A549 (cell line): ENCODE measurements at regions not wholly inside any gene's neighbourhood (a gene's known extent, or its start where the extent isn't known, plus 50 kb on each side); places are given as distances from the start of the nearest gene placed in this dataset.

Experiments used
- ATAC-seq, 2 experiments: fragments of 200-7000 bp in 1 of 2; fragments of >200 bp in 1 of 2; cut with Nextera tagmentation in 1 of 2; cut with Tn5 transposase in 1 of 2; 3 replicates each; pipeline versions ENCODE4 v1.8.0 to v1.9.1; 2018 to 2020; ENCODE audit warnings: mild to moderate bottlenecking in 1 of 2, moderate library complexity in 1 of 2
- CTCF ChIA-PET: fragments of 300-600 bp; sonication (Branson Sonifier 250); formaldehyde crosslinking; extraction: SDS; loops from one replicate; lab custom pipeline; 2021; ENCODE audit warnings: antibody characterized with exemption, inconsistent platforms; lab: Yijun Ruan, JAX
- POLR2A ChIA-PET: fragments of 350-600 bp; formaldehyde crosslinking; extraction: SDS; loops from one replicate; lab custom pipeline; 2021; ENCODE audit warnings: antibody characterized with exemption, inconsistent platforms; lab: Yijun Ruan, JAX
- DNase-seq, 2 experiments: peaks; one replicate each; pipeline versions ENCODE4 v3.0.0 to v3.0.0-alpha.2; 2011 to 2016; ENCODE audit warnings: low read depth in 1 of 2, low spot score in 1 of 2
- FAIRE-seq: peaks from 2 replicates; lab custom pipeline; 2011; peaks lifted over from hg19 to GRCh38; lab: Jason Lieb, UNC
- H3K27ac ChIP-seq, 2 experiments: fragments of >200 bp; sonication (Bioruptor Twin); formaldehyde crosslinking; 3 replicates each; pipeline ENCODE4 v1.5.1; 2016 to 2017
- H3K4me1 ChIP-seq: fragments of >200 bp; sonication (Bioruptor Twin); formaldehyde crosslinking; 3 replicates; pipeline ENCODE4 v1.6.1; 2016
- H3K4me2 ChIP-seq: fragments of >200 bp; sonication (Bioruptor Twin); formaldehyde crosslinking; 3 replicates; pipeline ENCODE4 v1.6.1; 2016
- H3K4me3 ChIP-seq: fragments of >200 bp; sonication (Bioruptor Twin); formaldehyde crosslinking; 3 replicates; pipeline ENCODE4 v1.5.1; 2016
- H3K9me3 ChIP-seq: fragments of >200 bp; sonication (Bioruptor Twin); formaldehyde crosslinking; 3 replicates; pipeline ENCODE4 v1.6.1; 2016
- BCL3 ChIP-seq: fragments of >200 bp; sonication (Bioruptor Twin); formaldehyde crosslinking; IDR thresholded peaks from 3 replicates; pipeline ENCODE4 v1.6.1; 2016
- CHD4 ChIP-seq: fragments of 200-600 bp; sonication (generic); IDR thresholded peaks from 2 replicates; pipeline ENCODE4 v1.6.1; 2016; ENCODE audit warnings: antibody characterized with exemption, mild to moderate bottlenecking, borderline replicate concordance
- EHF ChIP-seq: fragments of 250-450 bp; sonication (Bioruptor Pico); IDR thresholded peaks from 2 replicates; pipeline ENCODE4 v1.5.0; 2020; ENCODE audit warnings: mild to moderate bottlenecking
- EHMT2 ChIP-seq: fragments of 200-600 bp; sonication (generic); IDR thresholded peaks from 2 replicates; pipeline ENCODE4 v1.6.1; 2016; ENCODE audit warnings: antibody characterized with exemption, low read depth, mild to moderate bottlenecking, moderate library complexity
- ELK1 ChIP-seq: fragments of 150-350 bp; IDR thresholded peaks from 2 replicates; pipeline ENCODE4 v1.6.1; 2014; ENCODE audit warnings: low read depth, mild to moderate bottlenecking, low read length
- GATA3 ChIP-seq: IDR thresholded peaks from 2 replicates; pipeline ENCODE4 v1.6.1; 2012; ENCODE audit warnings: borderline replicate concordance
- HDAC2 ChIP-seq: fragments of 200-600 bp; sonication (generic); IDR thresholded peaks from 2 replicates; pipeline ENCODE4 v1.6.1; 2016
- HOXB5 ChIP-seq: fragments of 250-450 bp; sonication (Bioruptor Pico); IDR thresholded peaks from 2 replicates; pipeline ENCODE4 v1.5.0; 2020; ENCODE audit warnings: mild to moderate bottlenecking, moderate library complexity
- JUNB ChIP-seq: fragments of >200 bp; sonication (Bioruptor Twin); formaldehyde crosslinking; IDR thresholded peaks from 2 replicates; pipeline ENCODE4 v1.6.1; 2016
- KDM1A ChIP-seq: fragments of 200-600 bp; sonication (generic); IDR thresholded peaks from 2 replicates; pipeline ENCODE4 v1.6.1; 2016; ENCODE audit warnings: low read depth, mild to moderate bottlenecking
- KDM5A ChIP-seq: fragments of 200-600 bp; sonication (generic); IDR thresholded peaks from 2 replicates; pipeline ENCODE4 v1.6.1; 2016; ENCODE audit warnings: antibody characterized with exemption, mild to moderate bottlenecking
- MAX ChIP-seq: IDR thresholded peaks from 2 replicates; pipeline ENCODE4 v1.6.1; 2012
- MAZ ChIP-seq: fragments of 150-350 bp; IDR thresholded peaks from 2 replicates; pipeline ENCODE4 v1.6.1; 2014; ENCODE audit warnings: antibody characterized with exemption, low read depth, low read length, borderline replicate concordance
- MYC ChIP-seq: IDR thresholded peaks from 2 replicates; pipeline ENCODE4 v1.6.1; 2012; ENCODE audit warnings: mild to moderate bottlenecking, inconsistent platforms, low read length, improper control_type of control experiment, borderline replicate concordance
- POLR2A ChIP-seq: IDR thresholded peaks from 2 replicates; pipeline ENCODE4 v1.6.1; 2012; ENCODE audit warnings: mild to moderate bottlenecking, low read length
- POLR2AphosphoS2 ChIP-seq: conservative IDR thresholded peaks from 2 replicates; pipeline ENCODE4 v1.6.1; 2012; ENCODE audit warnings: low read length, improper control_type of control experiment, inconsistent platforms
- RFX5 ChIP-seq: fragments of 450-650 bp; IDR thresholded peaks from 2 replicates; pipeline ENCODE4 v1.7.1; 2014; ENCODE audit warnings: antibody characterized with exemption, mild to moderate bottlenecking, moderate library complexity
- SMC3 ChIP-seq: fragments of >200 bp; sonication (Bioruptor Twin); formaldehyde crosslinking; IDR thresholded peaks from 3 replicates; pipeline ENCODE4 v1.6.1; 2018; ENCODE audit warnings: inconsistent platforms
- TFCP2L1 ChIP-seq: fragments of 250-450 bp; sonication (Bioruptor Pico); IDR thresholded peaks from 2 replicates; pipeline ENCODE4 v1.5.0; 2021; ENCODE audit warnings: mild to moderate bottlenecking
- TP53 ChIP-seq: fragments of 250-450 bp; sonication (Bioruptor Pico); IDR thresholded peaks from 2 replicates; pipeline ENCODE4 v1.5.0; 2021; ENCODE audit warnings: mild to moderate bottlenecking, moderate library complexity
- ZFP36 ChIP-seq: fragments of 450-650 bp; IDR thresholded peaks from 2 replicates; pipeline ENCODE4 v1.6.1; 2014; ENCODE audit warnings: borderline replicate concordance; ENCODE audit not compliant: partially characterized antibody
- WGBS: methylation state at CpG from one replicate; pipeline ENCODE4 v1.1.6; 2017; ENCODE audit errors: missing lambda C conversion rate; 5-methylcytosine and 5-hydroxymethylcytosine counted together

GRCh38 chr3:34239875-34240274 lies 441.4 kb downstream of the PDCD6IP start:
- ChIA-PET CTCF (interaction anchor here (1.2 kb wide), 1 partner anchor 20 kb away, joined by 3 read pairs; no protein-coding TSS in a partner anchor), POLR2A (no interaction called here)
- FAIRE-seq (no peak), DNase-seq (no peak), ATAC-seq (no peak)
- TF ChIP-seq BCL3 (no peak), POLR2A (no peak), ELK1 (no peak), JUNB (no peak), ZFP36 (no peak)
- Histone ChIP-seq H3K27ac (no peak overlapping the region), H3K9me3 (no peaks in the 10 kb centered on the region), H3K4me2 (no peak overlapping the region), H3K4me3 (no peak overlapping the region), H3K4me1 (no peaks in the 10 kb centered on the region)

- Histone ChIP-seq H3K9me3 (no peaks in the 10 kb centered on the region), H3K27ac (no peak overlapping the region), H3K4me3 (no peak overlapping the region), H3K4me2 (no peak overlapping the region), H3K4me1 (no peaks in the 10 kb centered on the region)
- FAIRE-seq (no peak), ATAC-seq (no peak), DNase-seq (no peak)
- 14% methylated on average over 1 of the region's 1 CpG for WGBS
- CTCF ChIA-PET = interaction anchor here (0.6 to 3.0 kb wide), 4 partner anchors 11 to 226 kb away, joined by 4 to 9 read pairs (median 6); no protein-coding TSS in a partner anchor
- POLR2A ChIA-PET = interaction anchor here (0.6 kb wide), 1 partner anchor 250 kb away, joined by 3 read pairs; no protein-coding TSS in a partner anchor
- TF ChIP-seq KDM5A = no peak
- TF ChIP-seq EHMT2 = no peak
- no peak for TF ChIP-seq ZFP36
- TF ChIP-seq HDAC2 = no peak
- TF ChIP-seq POLR2A = no peak
- no peak for TF ChIP-seq MAX
- TF ChIP-seq HOXB5 (CRISPR knock-in tag) = no peak
- no peak for TF ChIP-seq ELK1
- no peak for TF ChIP-seq SMC3
- TF ChIP-seq KDM1A = no peak
- TF ChIP-seq POLR2AphosphoS2 = no peak
- no peak for TF ChIP-seq TFCP2L1 (CRISPR knock-in tag)
- TF ChIP-seq GATA3 = no peak
- no peak for TF ChIP-seq EHF (CRISPR knock-in tag)
- TF ChIP-seq CHD4 = no peak
- no peak for TF ChIP-seq BCL3
- TF ChIP-seq MYC = no peak
- TF ChIP-seq RFX5 = no peak
- no peak for TF ChIP-seq MAZ
- no peak for TF ChIP-seq TP53 (CRISPR knock-in tag)
Observed at GRCh38 chr3:34247401-34247800, 449.0 kb downstream of the PDCD6IP start.
